ENCODE measurements at regions not wholly inside any gene's neighbourhood (a gene's known extent, or its start where the extent isn't known, plus 50 kb on each side); places are given as distances from the start of the nearest gene placed in this dataset.

DNA sequence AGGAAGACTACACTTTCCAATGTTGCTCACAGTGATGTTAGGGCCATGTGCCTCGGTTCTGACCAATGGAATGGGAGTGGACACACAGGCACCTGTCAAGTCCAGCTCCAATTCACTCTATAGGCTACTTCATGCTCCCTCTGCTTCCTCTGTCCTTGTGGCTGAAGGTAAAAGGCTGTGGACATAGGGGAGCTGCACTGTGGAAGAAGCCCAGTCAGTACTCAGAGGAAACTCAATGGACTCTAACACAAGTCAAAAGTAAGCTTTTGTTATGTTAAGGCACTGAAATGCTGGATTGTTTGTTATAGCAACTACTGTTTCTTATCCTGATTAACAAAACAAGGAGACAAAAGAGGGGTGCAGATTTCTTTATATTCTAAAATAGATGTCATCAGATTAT is 278.2 kb downstream of the BCL11B start:
- intact Hi-C loops (cut with DNase I) = no loop called here
- DNase-seq (ENCODE audit: low spot score) = no peak

- DNase-seq (ENCODE audit: low spot score) = no peak
- intact Hi-C loops (cut with DNase I) = no loop called here
Measured at GRCh38 chr14:98994561-98994960, 277.4 kb downstream of the BCL11B start.

GRCh38 chr14:98997526-98998205 is 274.3 kb downstream of the BCL11B start:
- DNase-seq (ENCODE audit: low spot score) = no peak
- intact Hi-C loops (cut with DNase I) = no loop called here

GRCh38 chr14:98999345-98999744 is 272.7 kb downstream of the BCL11B start:
- intact Hi-C loops (cut with DNase I) = no loop called here
- no peak for DNase-seq (ENCODE audit: low spot score)

DNA sequence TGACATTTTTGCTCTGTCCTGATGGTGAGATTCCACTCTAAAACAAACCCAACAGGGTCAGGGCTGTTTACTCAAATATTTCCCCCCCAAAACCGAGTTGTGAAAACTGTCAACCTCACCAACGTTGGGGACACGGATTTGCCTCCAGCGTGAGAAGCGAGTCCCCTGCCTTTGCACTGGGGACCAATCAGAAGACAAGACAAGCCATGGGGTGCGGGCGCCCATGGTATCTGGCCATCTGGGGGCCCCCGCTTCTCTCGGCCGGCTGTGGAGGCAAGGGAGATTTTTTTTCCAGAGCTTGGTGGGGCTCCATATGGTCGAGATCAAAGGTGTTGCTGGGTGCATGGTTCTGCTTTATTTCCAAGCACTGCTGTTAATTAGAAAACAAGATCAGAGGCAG is 272.1 kb downstream of the BCL11B start:
- DNase-seq (ENCODE audit: low spot score) = no peak
- intact Hi-C loops (cut with DNase I) = no loop called here

DNA sequence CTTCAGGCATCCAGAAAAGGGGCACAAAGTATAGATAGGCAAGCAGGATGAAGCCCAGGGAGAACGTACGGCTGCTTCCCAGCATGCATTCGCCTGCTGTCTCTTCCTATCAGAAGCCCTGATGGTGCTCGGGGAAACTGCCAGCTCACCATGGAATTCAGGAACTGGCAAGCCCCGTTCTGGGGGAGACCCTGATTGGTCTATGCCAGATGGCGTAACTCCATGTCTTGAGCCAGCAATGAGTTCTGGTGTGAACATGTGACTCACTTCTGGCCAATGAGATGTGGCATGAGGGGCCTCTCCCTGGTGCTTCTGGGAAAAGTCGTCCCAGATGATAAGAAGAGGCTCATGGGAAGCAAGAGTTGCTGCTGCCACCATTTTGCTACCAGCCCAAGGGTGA is 270.8 kb downstream of the BCL11B start:
- no peak for DNase-seq (ENCODE audit: low spot score)
- intact Hi-C loops (cut with DNase I) = no loop called here

GRCh38 chr14:99003646-99004045 is 268.4 kb downstream of the BCL11B start:
- intact Hi-C loops (cut with DNase I) = no loop called here

DNA sequence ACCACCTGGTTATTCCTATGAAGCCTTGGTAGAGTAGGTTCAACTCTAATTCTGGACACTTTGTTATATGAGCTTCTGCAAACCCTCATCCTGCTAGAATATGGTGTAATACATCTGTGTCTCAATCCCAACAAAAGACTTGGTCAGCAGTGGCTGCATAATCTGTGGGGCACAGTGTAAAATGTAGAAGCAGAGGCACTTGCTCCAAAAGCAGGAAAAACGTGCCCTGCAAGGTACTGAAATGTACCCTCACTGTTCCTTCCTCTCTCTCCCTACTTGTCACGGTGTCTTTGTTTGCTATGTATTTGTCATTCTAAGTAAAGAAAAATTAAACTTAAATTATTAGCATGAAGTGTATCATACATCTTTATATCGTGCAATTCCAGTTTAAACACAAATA is 267.9 kb downstream of the BCL11B start:
- DNase-seq (ENCODE audit: low spot score) = no peak
- intact Hi-C loops (cut with DNase I) = no loop called here

More at GRCh38 chr14:99003646-99004045, 268.4 kb downstream of the BCL11B start:
- DNase-seq (ENCODE audit: low spot score) = no peak

DNA sequence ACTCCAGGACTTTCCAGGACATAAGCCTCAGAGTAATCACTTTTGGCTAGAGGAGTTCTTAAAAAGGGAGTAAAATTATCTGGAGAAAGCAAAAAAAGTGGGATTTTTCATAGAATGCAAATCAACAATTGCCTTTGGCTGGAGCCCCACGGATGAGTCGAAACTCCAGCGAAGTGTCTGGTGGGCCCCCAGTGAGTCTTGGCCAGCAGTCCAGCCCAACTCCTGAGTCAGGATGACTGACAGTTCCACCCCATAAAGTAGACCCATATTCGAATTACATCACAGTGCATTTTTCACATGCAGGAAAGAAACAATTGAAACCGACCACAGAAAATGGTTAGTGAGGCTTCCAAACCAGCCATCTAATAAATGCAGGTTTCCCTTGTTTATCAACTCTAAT is 265.7 kb downstream of the BCL11B start:
- intact Hi-C loops (cut with DNase I) = no loop called here
- DNase-seq (ENCODE audit: low spot score) = no peak

DNA sequence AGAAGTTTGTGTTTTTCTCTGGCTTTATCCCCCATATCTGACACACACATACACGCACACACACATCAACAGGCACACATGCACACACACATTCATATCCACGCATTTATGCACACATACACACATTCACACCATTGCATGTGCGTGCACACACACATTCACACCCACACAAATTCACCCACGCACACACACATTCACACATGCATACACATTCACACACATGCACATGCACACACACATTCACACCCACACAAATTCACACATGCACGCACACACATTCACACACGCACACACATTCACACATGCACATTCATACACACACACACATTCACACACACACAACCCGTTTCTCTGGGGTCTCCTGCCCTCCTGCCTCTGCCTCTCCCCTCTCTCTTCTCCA is 264.2 kb downstream of the BCL11B start:
- DNase-seq (ENCODE audit: low spot score) = no peak
- intact Hi-C loops (cut with DNase I) = no loop called here

DNA sequence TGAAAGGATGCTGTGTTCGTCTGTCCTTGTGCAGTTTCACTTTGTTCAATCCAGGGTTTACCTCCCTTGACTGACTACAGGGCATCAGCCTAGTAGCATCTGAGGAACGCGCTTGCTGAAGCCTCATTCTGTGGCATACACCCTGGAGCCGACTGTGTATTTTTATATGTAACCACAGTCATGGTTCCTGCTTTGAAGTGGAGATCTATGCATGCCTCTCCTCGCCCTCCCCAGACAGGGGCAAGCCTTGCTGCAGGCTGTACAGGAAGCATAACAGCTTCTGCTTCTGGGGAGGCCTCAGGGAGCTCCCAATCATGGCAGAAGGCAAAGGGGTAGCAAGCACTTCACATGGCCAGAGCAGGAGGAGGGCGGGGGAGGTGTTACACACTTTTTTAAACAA is 262.1 kb downstream of the BCL11B start:
- intact Hi-C loops (cut with DNase I) = no loop called here
- DNase-seq (ENCODE audit: low spot score) = no peak

DNA sequence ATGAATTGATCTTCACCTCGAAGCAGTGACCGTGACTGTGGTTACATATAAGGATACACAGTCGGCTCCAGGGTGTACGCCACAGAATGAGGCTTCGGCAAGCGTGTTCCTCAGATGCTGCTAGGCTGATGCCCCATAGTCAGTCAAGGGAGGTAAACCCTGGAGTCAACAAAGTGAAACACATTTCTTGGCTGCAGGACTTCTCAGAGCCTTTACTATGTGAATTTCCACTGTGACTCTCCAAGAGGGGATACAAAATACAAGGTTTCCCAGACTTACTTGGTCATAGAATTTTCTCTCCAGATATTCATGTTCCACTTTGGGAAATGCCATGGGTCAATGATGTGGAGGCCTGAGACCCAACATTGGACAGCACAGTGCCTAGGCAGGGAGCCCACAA is 260.6 kb downstream of the BCL11B start:
- intact Hi-C loops (cut with DNase I) = no loop called here
- no peak for DNase-seq (ENCODE audit: low spot score)

DNA sequence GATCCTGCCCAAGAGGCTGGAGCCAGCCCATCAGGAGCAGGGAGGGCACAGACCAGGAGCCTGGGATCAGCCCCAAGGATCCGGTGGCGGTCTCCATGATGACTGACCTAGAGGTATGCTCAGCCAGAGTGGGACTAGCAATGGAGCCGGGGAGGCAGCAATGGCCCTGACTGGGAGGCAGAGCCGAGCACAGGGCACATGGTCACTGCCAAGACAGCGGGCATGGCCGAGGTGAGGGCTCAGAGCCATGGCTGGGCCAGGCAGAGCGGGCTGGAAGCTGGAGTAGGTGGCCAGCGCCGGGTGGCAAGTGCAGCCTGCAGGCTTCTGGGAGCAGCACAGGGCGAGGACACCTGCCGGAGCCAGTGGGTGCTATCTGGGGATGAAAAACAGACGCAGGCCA is 259.3 kb downstream of the BCL11B start:
- no peak for DNase-seq (ENCODE audit: low spot score)
- intact Hi-C loops (cut with DNase I) = no loop called here

GRCh38 chr14:99015833-99016232 is 256.2 kb downstream of the BCL11B start:
- intact Hi-C loops (cut with DNase I) = no loop called here
- no peak for DNase-seq (ENCODE audit: low spot score)

- no peak for DNase-seq (ENCODE audit: low spot score)
- intact Hi-C loops (cut with DNase I) = loop anchor here in 1 of 2 donors (10.0 kb wide), 1 partner anchor 59 kb away; no protein-coding TSS in a partner anchor
Measured at GRCh38 chr14:99023371-99023770, 248.6 kb downstream of the BCL11B start.

DNA sequence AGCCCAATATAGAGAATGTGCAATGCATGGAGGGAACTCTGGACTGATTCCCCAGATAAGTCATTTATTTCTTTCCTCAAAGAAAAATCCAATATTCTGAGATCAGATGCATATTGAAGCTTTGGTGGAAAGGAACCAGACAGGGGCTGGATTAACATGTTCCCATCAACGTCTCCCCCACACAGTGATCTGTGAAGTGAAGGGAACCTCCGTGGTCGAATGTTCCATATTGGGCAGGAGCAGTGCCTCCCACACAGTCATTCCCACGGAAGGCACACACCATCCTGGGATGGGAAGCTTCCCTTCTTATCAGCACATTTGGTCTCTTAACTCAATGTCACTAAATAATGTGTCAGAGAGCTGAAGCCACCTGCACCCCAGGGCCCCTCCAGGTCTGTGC is 247.1 kb downstream of the BCL11B start:
- intact Hi-C loops (cut with DNase I) = loop anchor here in 1 of 2 donors (10.0 kb wide), 1 partner anchor 60 kb away; no protein-coding TSS in a partner anchor
- DNase-seq (ENCODE audit: low spot score) = no peak

- intact Hi-C loops (cut with DNase I) = loop anchor here in 1 of 2 donors (10.0 kb wide), 1 partner anchor 61 kb away; no protein-coding TSS in a partner anchor
- DNase-seq (ENCODE audit: low spot score) = no peak
Measured at GRCh38 chr14:99025418-99025817, 246.6 kb downstream of the BCL11B start.

GRCh38 chr14:99026471-99026870 is 245.5 kb downstream of the BCL11B start:
- no peak for DNase-seq (ENCODE audit: low spot score)
- intact Hi-C loops (cut with DNase I) = loop anchor here in 1 of 2 donors (10.0 kb wide), 1 partner anchor 62 kb away; no protein-coding TSS in a partner anchor

DNA sequence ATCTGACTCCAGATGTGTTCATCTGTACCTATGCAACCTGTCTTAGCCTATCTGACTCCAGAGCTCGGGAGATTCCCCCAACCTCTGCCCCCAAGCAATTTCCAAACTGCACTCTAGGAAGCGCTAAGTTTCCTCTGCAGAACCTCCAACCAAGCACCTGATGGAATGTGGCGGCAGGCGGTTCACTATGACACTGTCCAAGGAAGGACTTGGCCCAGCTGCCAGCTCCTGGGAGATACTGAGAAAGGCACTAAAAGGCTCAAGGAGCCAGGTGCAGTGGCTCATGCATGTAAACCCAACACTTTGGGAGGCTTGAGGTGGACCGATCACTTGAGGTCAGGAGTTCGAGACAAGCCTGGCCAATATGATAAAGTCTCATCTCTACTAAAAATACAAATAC is 244.0 kb downstream of the BCL11B start:
- no peak for DNase-seq (ENCODE audit: low spot score)
- intact Hi-C loops (cut with DNase I) = loop anchor here in 1 of 2 donors (10.0 kb wide), 1 partner anchor 63 kb away; no protein-coding TSS in a partner anchor

DNA sequence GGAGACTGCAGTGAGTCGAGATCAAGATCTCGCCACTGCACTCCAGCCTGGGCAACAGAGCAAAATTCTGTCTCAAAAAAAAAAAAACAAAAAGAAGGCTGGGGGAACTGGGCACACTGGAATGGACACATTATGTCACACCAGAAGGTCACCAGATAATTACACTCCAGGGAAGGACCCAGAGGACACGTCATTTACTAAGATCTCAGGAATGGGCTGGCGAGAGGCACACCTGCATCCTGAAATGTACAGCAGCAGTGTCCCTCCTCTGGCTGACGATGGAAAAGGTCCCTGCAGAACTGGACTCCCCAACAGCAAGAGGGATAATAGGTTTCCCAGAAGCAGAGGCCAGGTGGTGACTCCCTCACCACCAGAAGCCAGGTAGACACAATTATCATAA is 243.5 kb downstream of the BCL11B start:
- DNase-seq (ENCODE audit: low spot score) = no peak
- intact Hi-C loops (cut with DNase I) = loop anchor here in 1 of 2 donors (10.0 kb wide), 1 partner anchor 64 kb away; no protein-coding TSS in a partner anchor
